IMR-90 (cell line): ENCODE measurements at regions not wholly inside any gene's neighbourhood (a gene's known extent, or its start where the extent isn't known, plus 50 kb on each side); places are given as distances from the start of the nearest gene placed in this dataset.

Experiments used
- ATAC-seq: fragments of 200-7000 bp; cut with Tn5 transposase; 2 replicates; pipeline ENCODE4 v1.9.1; 2020; ENCODE audit warnings: low read depth, mild to moderate bottlenecking, moderate library complexity
- BruUV-seq: library from RNA; stranded (reverse); fragments of 400-500 nt; replicated peaks from 2 replicates; lab custom pipeline; 2021; lab: Mats Ljungman, UMichigan
- CTCF ChIA-PET: fragments of 300-600 bp; formaldehyde crosslinking; extraction: SDS; loops from one replicate; lab custom pipeline; 2021; ENCODE audit warnings: antibody characterized with exemption; lab: Yijun Ruan, JAX
- POLR2A ChIA-PET: fragments of 300-600 bp; sonication (Branson Sonifier 250); formaldehyde crosslinking; loops from one replicate; lab custom pipeline; 2022; ENCODE audit warnings: antibody characterized with exemption; ENCODE audit not compliant: unreplicated experiment; lab: Charles Lee
- DNase-seq: peaks from one replicate; pipeline ENCODE4 v3.0.0; 2013
- H2AFZ ChIP-seq: replicated peaks from 2 replicates; pipeline ENCODE3; 2013; ENCODE audit warnings: low read length, mild to moderate bottlenecking; ENCODE audit not compliant: poor library complexity
- H2AK5ac ChIP-seq: 2 replicates; pipeline ENCODE4 v1.6.1; 2013; ENCODE audit warnings: low read depth, low read length, inconsistent platforms
- H2AK9ac ChIP-seq: replicated peaks from 2 replicates; pipeline ENCODE3; 2013; ENCODE audit warnings: mild to moderate bottlenecking, low read depth, low read length, moderate library complexity; ENCODE audit not compliant: poor library complexity
- H2BK120ac ChIP-seq: 2 replicates; pipeline ENCODE4 v1.6.1; 2013; ENCODE audit warnings: low read depth, low read length, inconsistent platforms
- H2BK15ac ChIP-seq: 3 replicates; pipeline ENCODE4 v1.6.1; 2013; ENCODE audit warnings: low read depth, low read length, inconsistent platforms
- H2BK20ac ChIP-seq: 2 replicates; pipeline ENCODE4 v1.6.1; 2013; ENCODE audit warnings: low read depth, mild to moderate bottlenecking, inconsistent platforms, low read length, moderate library complexity
- H2BK5ac ChIP-seq: 2 replicates; pipeline ENCODE4 v1.6.1; 2013; ENCODE audit warnings: mild to moderate bottlenecking, low read depth, low read length, inconsistent platforms; ENCODE audit not compliant: poor library complexity, severe bottlenecking
- H3K14ac ChIP-seq: replicated peaks from 2 replicates; pipeline ENCODE4 v1.6.1; 2013; ENCODE audit warnings: low read depth, low read length, inconsistent platforms
- H3K18ac ChIP-seq: 2 replicates; pipeline ENCODE4 v1.6.1; 2013; ENCODE audit warnings: low read depth, low read length, control low read depth
- H3K23ac ChIP-seq: 2 replicates; pipeline ENCODE4 v1.6.1; 2013; ENCODE audit warnings: low read depth, low read length, inconsistent platforms
- H3K27ac ChIP-seq: 2 replicates; pipeline ENCODE4 v1.5.1; 2013; ENCODE audit warnings: mild to moderate bottlenecking, control low read depth, low read length; ENCODE audit not compliant: insufficient read depth
- H3K27me3 ChIP-seq: 2 replicates; pipeline ENCODE4 v1.6.1; 2013; ENCODE audit warnings: low read length; ENCODE audit not compliant: control insufficient read depth, insufficient read depth
- H3K36me3 ChIP-seq: 2 replicates; pipeline ENCODE4 v1.6.1; 2013; ENCODE audit warnings: low read length, mixed read lengths; ENCODE audit not compliant: control insufficient read depth, insufficient read depth
- H3K4ac ChIP-seq: 2 replicates; pipeline ENCODE4 v1.6.1; 2013; ENCODE audit warnings: low read depth, low read length, inconsistent platforms
- H3K4me1 ChIP-seq: 2 replicates; pipeline ENCODE4 v1.6.1; 2013; ENCODE audit warnings: low read length, mixed read lengths; ENCODE audit not compliant: control insufficient read depth, insufficient read depth
- H3K4me2 ChIP-seq: 2 replicates; pipeline ENCODE4 v1.6.1; 2013; ENCODE audit warnings: low read depth, mild to moderate bottlenecking, control low read depth, low read length, moderate library complexity
- H3K4me3 ChIP-seq: 2 replicates; pipeline ENCODE4 v1.5.1; 2013; ENCODE audit warnings: low read depth, mild to moderate bottlenecking, control low read depth, low read length, moderate library complexity; ENCODE audit not compliant: insufficient read depth
- H3K56ac ChIP-seq: 2 replicates; pipeline ENCODE4 v1.6.1; 2013; ENCODE audit warnings: low read length, inconsistent platforms; ENCODE audit not compliant: insufficient read depth; ENCODE audit errors: extremely low read depth
- H3K79me1 ChIP-seq, 2 experiments: 2 replicates each; pipeline ENCODE4 v1.6.1; 2013; ENCODE audit warnings: low read length in 2 of 2, inconsistent platforms in 1 of 2, low read depth in 1 of 2
- H3K9ac ChIP-seq: 2 replicates; pipeline ENCODE4 v1.6.1; 2013; ENCODE audit warnings: low read depth, low read length, control low read depth
- H3K9me1 ChIP-seq: 2 replicates; pipeline ENCODE4 v1.6.1; 2013; ENCODE audit warnings: low read length, inconsistent platforms; ENCODE audit not compliant: insufficient read depth
- H3K9me3 ChIP-seq: 2 replicates; pipeline ENCODE4 v1.6.1; 2013; ENCODE audit warnings: low read length; ENCODE audit not compliant: control insufficient read depth, insufficient read depth
- H4K20me1 ChIP-seq: 2 replicates; pipeline ENCODE4 v1.6.1; 2013; ENCODE audit warnings: low read length, inconsistent platforms; ENCODE audit not compliant: insufficient read depth
- H4K5ac ChIP-seq: 2 replicates; pipeline ENCODE4 v1.6.1; 2013; ENCODE audit warnings: mild to moderate bottlenecking, low read depth, low read length, control low read depth
- H4K8ac ChIP-seq, 2 experiments: 2 replicates each; pipeline ENCODE4 v1.6.1; 2013; ENCODE audit warnings: low read depth in 2 of 2, low read length in 2 of 2, control low read depth in 1 of 2, inconsistent platforms in 1 of 2
- H4K91ac ChIP-seq: 2 replicates; pipeline ENCODE4 v1.6.1; 2013; ENCODE audit warnings: low read depth, low read length, inconsistent platforms; ENCODE audit not compliant: insufficient read depth
- BHLHE40 ChIP-seq: fragments of 150-350 bp; IDR thresholded peaks from 2 replicates; pipeline ENCODE4 v1.6.1; 2016; ENCODE audit warnings: mild to moderate bottlenecking, low read depth, low read length
- CEBPB ChIP-seq: IDR thresholded peaks from 2 replicates; pipeline ENCODE4 v1.6.1; 2012; ENCODE audit warnings: low read depth, low read length, improper control_type of control experiment
- FOS ChIP-seq: fragments of 150-350 bp; IDR thresholded peaks from 2 replicates; pipeline ENCODE4 v1.6.1; 2016; ENCODE audit warnings: low read depth, low read length
- MAFK ChIP-seq: IDR thresholded peaks from 2 replicates; pipeline ENCODE4 v1.6.1; 2012; ENCODE audit warnings: low read depth, low read length, improper control_type of control experiment
- MAZ ChIP-seq: IDR thresholded peaks from 2 replicates; pipeline ENCODE4 v1.6.1; 2012; ENCODE audit warnings: low read depth, mild to moderate bottlenecking, low read length, improper control_type of control experiment, moderate library complexity, borderline replicate concordance
- MXI1 ChIP-seq: IDR thresholded peaks from 2 replicates; pipeline ENCODE4 v1.6.1; 2012; ENCODE audit warnings: low read depth, mild to moderate bottlenecking, low read length, moderate library complexity, borderline replicate concordance
- RAD21 ChIP-seq: IDR thresholded peaks from 2 replicates; pipeline ENCODE4 v1.6.1; 2012; ENCODE audit warnings: low read length, improper control_type of control experiment
- RFX5 ChIP-seq: IDR thresholded peaks from 2 replicates; pipeline ENCODE4 v1.8.0; 2012; ENCODE audit warnings: low read depth, mild to moderate bottlenecking, low read length, moderate library complexity
- SMC3 ChIP-seq: fragments of 150-350 bp; IDR thresholded peaks from 2 replicates; pipeline ENCODE4 v1.6.1; 2016; ENCODE audit warnings: low read depth, mild to moderate bottlenecking, antibody characterized with exemption, low read length, moderate library complexity
- WGBS, 2 experiments: methylation state at CpG; one replicate each; pipeline versions ENCODE4 v1.1.5 to v1.1.7; 2013; ENCODE audit warnings: missing lambda C conversion rate in 2 of 2; ENCODE audit not compliant: insufficient read length in 1 of 2; ENCODE audit errors: extremely low coverage in 2 of 2; 5-methylcytosine and 5-hydroxymethylcytosine counted together
- dilution Hi-C: fragments of 300-500 bp; cut with HindIII; formaldehyde crosslinking; loops from one replicate; pipeline ENCODE4 v1.14.3; 2018; ENCODE audit warnings: low sequenced_read_pairs; ENCODE audit not compliant: unreplicated experiment
- in situ Hi-C: fragments of 300-500 bp; cut with MboI; formaldehyde crosslinking; loops from 3 replicates; pipeline ENCODE4 v1.14.3; 2019; ENCODE audit warnings: low sequenced_read_pairs, inconsistent platforms, mixed read lengths
- intact Hi-C: fragments of 100-400 bp; cut with micrococcal nuclease; formaldehyde crosslinking; loops from 2 replicates; pipeline ENCODE4 v1.10.0; 2022
- TF ChIP-seq, protein P1 (sequence below): fragments of 150-350 bp; IDR thresholded peaks from 2 replicates; pipeline ENCODE4 v1.6.1; 2017; ENCODE audit warnings: mild to moderate bottlenecking, antibody characterized with exemption, low read length, low read depth
- TF ChIP-seq, protein P2 (sequence below): fragments of 150-350 bp; IDR thresholded peaks from 2 replicates; pipeline ENCODE4 v1.6.1; 2016; ENCODE audit warnings: low read depth, mild to moderate bottlenecking, low read length, moderate library complexity, borderline replicate concordance

DNA sequence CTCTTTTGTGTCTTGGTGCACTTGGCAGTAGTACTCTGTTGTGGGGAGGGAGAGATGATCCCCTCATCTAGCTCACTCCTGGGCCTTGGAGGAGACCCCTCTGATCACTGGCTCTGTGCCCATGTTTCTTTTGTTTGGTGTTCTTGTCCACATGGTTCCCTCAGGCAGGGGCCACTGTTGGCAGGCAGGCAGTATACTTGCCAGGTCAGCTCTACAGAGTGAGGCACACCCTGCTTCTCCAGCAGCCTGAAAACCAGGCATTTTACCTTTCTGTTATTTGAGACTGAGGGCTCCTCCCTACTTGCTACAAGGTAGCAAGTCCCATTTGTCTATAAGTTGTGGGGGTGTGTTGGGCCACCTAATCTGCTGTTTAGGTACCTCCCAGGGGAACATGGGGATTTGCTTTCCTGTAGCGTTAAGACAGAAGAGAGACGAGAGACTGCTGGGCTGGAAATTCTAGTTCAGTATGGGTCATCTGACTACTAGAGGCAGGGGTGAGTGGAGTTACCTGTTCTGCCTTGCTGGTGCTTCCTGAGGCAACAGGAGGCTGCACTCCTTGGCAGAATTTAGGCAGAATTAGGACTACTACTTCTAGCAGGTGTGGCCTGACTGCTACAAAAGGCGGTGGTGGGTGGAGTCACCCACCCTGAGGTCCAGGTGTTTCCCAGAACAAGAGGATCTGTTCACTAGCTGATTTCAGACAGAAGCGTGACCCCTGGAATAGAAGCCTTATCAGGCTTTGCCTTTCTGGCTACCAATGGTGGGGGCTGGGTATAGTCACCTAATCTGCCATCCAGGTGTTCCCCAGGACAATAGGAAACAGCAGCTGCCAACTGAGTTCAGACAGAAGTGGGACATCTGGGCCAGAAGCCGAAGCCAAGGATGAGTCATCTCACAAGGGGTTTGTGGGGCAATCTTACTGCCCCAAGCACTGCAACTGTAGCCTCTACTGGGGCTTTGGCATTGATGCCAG, 843.0 kb upstream of the ATXN8OS start:
- Histone ChIP-seq H3K4me3 (no peak overlapping the region), H2AFZ (no peak overlapping the region), H3K14ac (no peak overlapping the region), H3K4me1 (no peaks in the 10 kb centered on the region), H2AK5ac (no peak overlapping the region), H3K4ac (no peak overlapping the region), H4K8ac (no peak overlapping the region), H4K20me1 (no peaks in the 10 kb centered on the region), H3K27ac (no peak overlapping the region), H4K5ac (no peak overlapping the region), H2BK15ac (no peak overlapping the region), H2BK20ac (no peak overlapping the region), H3K4me2 (no peak overlapping the region), H2BK5ac (no peak overlapping the region), H3K56ac (no peak overlapping the region), H3K18ac (no peak overlapping the region), H3K79me1 (no peaks in the 10 kb centered on the region), H3K9me1 (no peaks in the 10 kb centered on the region), H3K23ac (no peak overlapping the region), H3K36me3 (no peaks in the 10 kb centered on the region), H2AK9ac (no peak overlapping the region), H2BK120ac (no peak overlapping the region), H3K9ac (no peak overlapping the region), H3K27me3 (no peaks in the 10 kb centered on the region), H3K9me3 (peaks cover 11% of the 10 kb centered on the region; the same call in 1 of the 2 replicates), H4K91ac (no peak overlapping the region)
- DNase-seq = no peak
- dilution Hi-C loops = no loop called here
- in situ Hi-C loops = no loop called here
- TF ChIP-seq RFX5 (no peak), MAZ (no peak), SMC3 (no peak), MXI1 (no peak), MAFK (no peak), BHLHE40 (no peak), RAD21 (no peak), FOS (no peak), CEBPB (no peak)
- TF ChIP-seq, protein P1, sequence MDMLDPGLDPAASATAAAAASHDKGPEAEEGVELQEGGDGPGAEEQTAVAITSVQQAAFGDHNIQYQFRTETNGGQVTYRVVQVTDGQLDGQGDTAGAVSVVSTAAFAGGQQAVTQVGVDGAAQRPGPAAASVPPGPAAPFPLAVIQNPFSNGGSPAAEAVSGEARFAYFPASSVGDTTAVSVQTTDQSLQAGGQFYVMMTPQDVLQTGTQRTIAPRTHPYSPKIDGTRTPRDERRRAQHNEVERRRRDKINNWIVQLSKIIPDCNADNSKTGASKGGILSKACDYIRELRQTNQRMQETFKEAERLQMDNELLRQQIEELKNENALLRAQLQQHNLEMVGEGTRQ = no peak
- TF ChIP-seq, protein P2, sequence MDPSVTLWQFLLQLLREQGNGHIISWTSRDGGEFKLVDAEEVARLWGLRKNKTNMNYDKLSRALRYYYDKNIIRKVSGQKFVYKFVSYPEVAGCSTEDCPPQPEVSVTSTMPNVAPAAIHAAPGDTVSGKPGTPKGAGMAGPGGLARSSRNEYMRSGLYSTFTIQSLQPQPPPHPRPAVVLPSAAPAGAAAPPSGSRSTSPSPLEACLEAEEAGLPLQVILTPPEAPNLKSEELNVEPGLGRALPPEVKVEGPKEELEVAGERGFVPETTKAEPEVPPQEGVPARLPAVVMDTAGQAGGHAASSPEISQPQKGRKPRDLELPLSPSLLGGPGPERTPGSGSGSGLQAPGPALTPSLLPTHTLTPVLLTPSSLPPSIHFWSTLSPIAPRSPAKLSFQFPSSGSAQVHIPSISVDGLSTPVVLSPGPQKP = no peak
- intact Hi-C loops = no loop called here
- BruUV-seq = no TSS peak
- 50% methylated on average over 1 of the region's 5 CpGs; no CpG with 5 or more reads in 1 of the 2 experiments for WGBS, 2 experiments
- CTCF ChIA-PET = no interaction called here
- POLR2A ChIA-PET = no interaction called here
- ATAC-seq = no peak
